Liver (tissue), 7 donors: ENCODE measurements at regions not wholly inside any gene's neighbourhood (a gene's known extent, or its start where the extent isn't known, plus 50 kb on each side); places are given as distances from the start of the nearest gene placed in this dataset.
"Not testable (repeated sequence)": the region's sequence is repeated elsewhere in the genome, so short reads cannot be mapped to it uniquely, and the experiment has no call there.

ENCODE experiments used
- DNase-seq: peaks from one replicate; pipeline ENCODE4 v3.0.0-alpha.2; 2017; ENCODE audit warnings: low spot score
- H3K27ac ChIP-seq, 2 donors: one replicate each; pipeline ENCODE4 v1.7.0; 2013; ENCODE audit warnings: inconsistent platforms in 2 of 2, low read length in 2 of 2, control low read depth in 1 of 2, low read depth in 1 of 2, mild to moderate bottlenecking in 1 of 2
- H3K27me3 ChIP-seq, 4 donors: one replicate each; pipeline versions ENCODE4 v1.6.1 to v1.7.0; 2013; ENCODE audit warnings: low read length in 3 of 4, inconsistent platforms in 1 of 4, mild to moderate bottlenecking in 1 of 4, moderate library complexity in 1 of 4; ENCODE audit not compliant: control insufficient read depth in 4 of 4, insufficient read depth in 4 of 4
- H3K36me3 ChIP-seq, 4 donors: one replicate each; pipeline versions ENCODE4 v1.6.1 to v1.7.0; 2013; ENCODE audit warnings: low read length in 3 of 4, mild to moderate bottlenecking in 3 of 4, low read depth in 1 of 4, moderate library complexity in 1 of 4; ENCODE audit not compliant: control insufficient read depth in 4 of 4, insufficient read depth in 3 of 4
- H3K4me1 ChIP-seq, 4 donors: one replicate each; pipeline versions ENCODE4 v1.6.1 to v1.7.0; 2013; ENCODE audit warnings: low read length in 3 of 4, mild to moderate bottlenecking in 3 of 4, moderate library complexity in 1 of 4; ENCODE audit not compliant: control insufficient read depth in 4 of 4, insufficient read depth in 4 of 4
- H3K4me3 ChIP-seq, 3 donors: one replicate each; pipeline versions ENCODE4 v1.6.1 to v1.7.0; 2013; ENCODE audit warnings: low read length in 3 of 3, control low read depth in 1 of 3, low read depth in 1 of 3, mild to moderate bottlenecking in 1 of 3
- H3K9ac ChIP-seq, 2 donors: one replicate each; pipeline ENCODE4 v1.7.0; 2013; ENCODE audit warnings: low read length in 2 of 2, mild to moderate bottlenecking in 2 of 2, moderate library complexity in 2 of 2, control low read depth in 1 of 2, low read depth in 1 of 2
- H3K9me3 ChIP-seq, 4 donors: one replicate each; pipeline versions ENCODE4 v1.6.1 to v1.7.0; 2013; ENCODE audit warnings: low read length in 3 of 4; ENCODE audit not compliant: control insufficient read depth in 4 of 4
- FOXA1 ChIP-seq: IDR thresholded peaks from 2 replicates; pipeline ENCODE4 v1.6.1; 2016; ENCODE audit warnings: antibody characterized with exemption
- FOXA2 ChIP-seq: IDR thresholded peaks from 2 replicates; pipeline ENCODE4 v1.6.1; 2016; ENCODE audit warnings: antibody characterized with exemption
- GABPA ChIP-seq, 2 donors: IDR thresholded peaks in 1 of 2; conservative IDR thresholded peaks in 1 of 2; 2 replicates each; pipeline ENCODE4 v1.6.1; 2016; ENCODE audit warnings: antibody characterized with exemption in 2 of 2, mild to moderate bottlenecking in 1 of 2, moderate library complexity in 1 of 2
- JUND ChIP-seq, 2 donors: IDR thresholded peaks; 2 replicates each; pipeline ENCODE4 v1.6.1; 2016; ENCODE audit warnings: antibody characterized with exemption in 2 of 2
- NR2F2 ChIP-seq: IDR thresholded peaks from 2 replicates; pipeline ENCODE4 v1.6.1; 2016; ENCODE audit warnings: antibody characterized with exemption
- RAD21 ChIP-seq, 2 donors: IDR thresholded peaks; 2 replicates each; pipeline ENCODE4 v1.6.1; 2016; ENCODE audit warnings: antibody characterized with exemption in 2 of 2, mild to moderate bottlenecking in 2 of 2
- RXRA ChIP-seq, 2 donors: IDR thresholded peaks; 2 replicates each; pipeline ENCODE4 v1.6.1; 2017 to 2018; ENCODE audit warnings: antibody characterized with exemption in 2 of 2, mild to moderate bottlenecking in 1 of 2
- TAF1 ChIP-seq: conservative IDR thresholded peaks from 2 replicates; pipeline ENCODE4 v1.6.1; 2016; ENCODE audit warnings: antibody characterized with exemption, mild to moderate bottlenecking
- WGBS: extraction: QIAGEN DNeasy Blood & Tissue Kit; methylation state at CpG from one replicate; pipeline ENCODE4 v1.1.7; 2013; 5-methylcytosine and 5-hydroxymethylcytosine counted together
- TF ChIP-seq, protein P1 (sequence below): IDR thresholded peaks from 2 replicates; pipeline ENCODE4 v1.6.1; 2016; ENCODE audit warnings: antibody characterized with exemption
- TF ChIP-seq, protein P2 (sequence below): IDR thresholded peaks from 2 replicates; pipeline ENCODE4 v1.6.1; 2016; ENCODE audit warnings: antibody characterized with exemption
- donor health status: healthy.
- donor health status: healthy.
- donor health status: healthy.
- donor health status: healthy.

DNA sequence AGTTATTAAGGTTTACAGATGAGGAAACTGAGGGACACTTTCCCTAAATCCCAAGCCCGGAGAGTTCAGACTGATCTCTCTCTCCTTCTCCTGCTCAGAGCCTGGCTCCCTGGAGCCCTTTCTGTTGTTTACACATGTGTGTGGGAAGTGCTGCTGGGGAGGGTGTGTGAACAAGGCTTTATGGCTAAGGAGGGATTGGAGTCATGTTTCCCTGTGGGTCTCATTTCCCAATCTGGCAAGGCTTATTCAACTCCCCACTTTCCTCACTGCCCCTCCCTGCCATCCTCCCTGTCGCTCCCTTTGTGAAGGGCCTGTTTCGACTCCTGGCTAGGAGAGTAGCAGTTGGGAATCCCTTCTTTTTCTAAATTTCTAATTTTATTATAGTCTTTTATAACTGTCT lies 57.3 kb upstream of the PAX8 start:
- H3K27ac ChIP-seq: not testable (repeated sequence)

DNA sequence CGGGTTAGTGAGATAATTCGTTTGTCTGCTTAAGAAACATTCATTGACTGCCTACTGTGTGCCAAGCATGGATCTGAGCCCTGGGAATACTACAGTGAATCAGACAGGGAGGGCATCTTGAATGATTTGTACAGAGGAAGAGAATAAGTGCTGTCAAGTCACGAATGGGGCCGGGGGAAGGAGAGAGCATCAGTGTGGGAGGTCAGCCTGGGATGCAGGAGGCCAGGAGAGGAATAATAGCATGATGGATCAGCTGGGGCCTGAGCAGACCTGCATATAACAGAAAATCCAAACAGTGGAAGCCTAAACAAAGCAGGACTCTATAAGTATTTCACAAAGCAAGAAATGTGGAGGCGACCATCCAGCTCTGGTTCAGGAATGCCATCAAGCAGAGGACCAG lies 55.4 kb upstream of the PAX8 start:
- H3K27me3 ChIP-seq: no peaks in the 10 kb centered on the region
- H3K27ac ChIP-seq: no peak overlapping the region
- TF ChIP-seq NR2F2 (no peak), JUND (IDR thresholded peaks at IDR 0.05) (no peak), FOXA1 (no peak), GABPA (IDR thresholded peaks at IDR 0.05 in 1 of 2, conservative IDR thresholded peaks at IDR 0.05 in 1 of 2) (no peak), TAF1 (no peak), RAD21 (IDR thresholded peaks at IDR 0.05) (no peak)
- TF ChIP-seq, protein P1, sequence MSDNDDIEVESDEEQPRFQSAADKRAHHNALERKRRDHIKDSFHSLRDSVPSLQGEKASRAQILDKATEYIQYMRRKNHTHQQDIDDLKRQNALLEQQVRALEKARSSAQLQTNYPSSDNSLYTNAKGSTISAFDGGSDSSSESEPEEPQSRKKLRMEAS: no peak
- TF ChIP-seq, protein P2, sequence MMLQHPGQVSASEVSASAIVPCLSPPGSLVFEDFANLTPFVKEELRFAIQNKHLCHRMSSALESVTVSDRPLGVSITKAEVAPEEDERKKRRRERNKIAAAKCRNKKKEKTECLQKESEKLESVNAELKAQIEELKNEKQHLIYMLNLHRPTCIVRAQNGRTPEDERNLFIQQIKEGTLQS: no peak
- no peaks in the 10 kb centered on the region for H3K36me3 ChIP-seq
- H3K9me3 ChIP-seq: no peaks in the 10 kb centered on the region
- 83% methylated on average over 5 of the region's 5 CpGs for WGBS
- H3K9ac ChIP-seq: no peak overlapping the region
- peaks cover 2 to 13% (median 8%) of the 10 kb centered on the region in 4 donors for H3K4me1 ChIP-seq
- no peak overlapping the region for H3K4me3 ChIP-seq
- no peak for DNase-seq

More for the DNA sequence above, 57.3 kb upstream of the PAX8 start:
- not testable (repeated sequence) for H3K36me3 ChIP-seq, H3K27me3 ChIP-seq, H3K9ac ChIP-seq, DNase-seq, H3K4me3 ChIP-seq, H3K9me3 ChIP-seq
- WGBS: 77% methylated on average over 3 of the region's 3 CpGs
- peak; percentile 52 for TF ChIP-seq FOXA2
- peaks cover 2 to 12% (median 7%) of the 10 kb centered on the region in 4 donors for H3K4me1 ChIP-seq

DNA sequence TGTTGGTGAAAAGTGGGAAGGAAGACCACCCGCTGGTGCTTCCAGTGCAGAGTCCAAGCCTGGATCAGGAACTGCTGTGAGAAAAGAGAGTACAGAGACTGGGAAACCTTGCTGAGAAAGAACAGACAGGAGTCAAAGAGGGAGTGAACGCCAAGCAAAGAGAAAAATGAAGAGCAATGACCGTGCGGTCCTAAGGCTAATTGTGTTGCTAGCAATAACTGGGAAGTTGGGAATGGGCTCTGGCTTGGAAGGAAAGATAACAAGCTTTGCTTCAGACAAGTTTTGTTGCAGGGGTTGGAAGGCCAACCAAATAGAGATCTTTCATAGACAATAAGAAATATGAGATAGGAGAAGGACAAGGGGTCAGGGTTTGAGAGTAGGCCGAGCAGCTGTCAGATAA lies 55.0 kb upstream of the PAX8 start:
- H3K4me1 ChIP-seq: peaks cover 2 to 17% (median 9%) of the 10 kb centered on the region in 4 donors
- H3K4me3 ChIP-seq, DNase-seq, H3K36me3 ChIP-seq, H3K9ac ChIP-seq, H3K9me3 ChIP-seq, H3K27ac ChIP-seq, H3K27me3 ChIP-seq: not testable (repeated sequence)
- WGBS: 72% methylated on average over 5 of the region's 5 CpGs
- TF ChIP-seq RXRA (IDR thresholded peaks at IDR 0.05): peak; percentile 67 to 73

DNA sequence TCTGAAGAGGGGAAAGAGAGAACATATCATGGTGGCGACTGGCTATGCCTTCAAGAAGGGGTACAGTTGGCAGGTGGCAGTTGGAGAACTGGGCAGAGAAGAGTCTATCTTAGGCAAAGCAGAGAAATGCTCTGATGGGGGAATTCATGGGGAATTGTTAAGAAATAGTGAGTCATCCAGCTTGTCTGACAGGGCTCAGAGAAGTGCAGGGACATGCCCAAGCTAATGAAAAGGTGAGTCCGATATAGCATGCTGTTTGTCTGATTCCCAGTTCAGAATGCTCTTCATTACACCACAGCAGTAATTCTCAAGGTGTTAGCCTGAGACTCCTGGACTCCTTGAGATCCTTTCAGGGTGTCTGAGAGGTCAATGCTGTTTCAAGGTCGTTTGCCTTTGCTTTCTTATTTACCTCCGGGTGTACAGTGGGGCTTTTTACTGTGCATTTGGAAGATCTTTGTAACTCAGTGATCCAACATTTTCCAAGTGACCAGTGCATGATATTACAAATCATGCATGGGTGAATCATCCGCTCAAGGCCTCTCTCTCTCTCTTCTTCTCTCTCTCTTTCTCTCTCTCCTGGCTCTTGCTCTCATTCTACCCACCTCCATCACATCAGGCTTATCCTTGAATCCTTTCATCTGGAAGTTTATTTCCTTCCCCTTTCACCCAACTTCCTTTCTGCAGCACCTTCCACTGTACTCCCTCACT lies 51.5 kb upstream of the PAX8 start:
- not testable (repeated sequence) for H3K9ac ChIP-seq, H3K4me3 ChIP-seq, DNase-seq, H3K27me3 ChIP-seq, H3K27ac ChIP-seq, H3K36me3 ChIP-seq, H3K9me3 ChIP-seq
- 83% methylated on average over 5 of the region's 5 CpGs for whole genome bisulfite sequencing
- H3K4me1 ChIP-seq: peaks cover 4 to 15% (median 10%) of the 10 kb centered on the region in 4 donors

DNA sequence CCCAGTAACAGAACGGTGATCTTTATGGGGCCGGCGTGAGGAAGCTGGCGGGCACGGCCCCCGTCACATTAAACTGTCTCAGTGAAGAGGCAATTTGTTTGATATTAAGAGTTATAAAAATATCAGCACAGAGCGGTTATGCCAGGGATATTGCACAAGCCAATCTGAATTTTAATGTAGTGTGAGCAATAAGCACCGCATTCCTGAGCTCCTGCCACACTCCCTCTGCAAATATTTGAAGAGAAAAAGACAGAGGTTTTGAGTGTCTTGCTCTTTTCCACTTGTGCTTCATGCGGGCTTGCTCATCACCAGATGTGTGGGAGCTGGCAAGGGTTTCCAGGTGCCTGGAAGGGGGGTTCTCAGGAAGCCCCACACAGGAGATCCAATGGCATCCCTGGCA lies 50.3 kb upstream of the PAX8 start:
- not testable (repeated sequence) for H3K4me3 ChIP-seq, DNase-seq, H3K9me3 ChIP-seq, H3K9ac ChIP-seq, H3K27ac ChIP-seq, H3K27me3 ChIP-seq, H3K36me3 ChIP-seq
- H3K4me1 ChIP-seq: peaks cover 4 to 24% (median 16%) of the 10 kb centered on the region in 4 donors
- 76% methylated on average over 9 of the region's 9 CpGs for WGBS

DNA sequence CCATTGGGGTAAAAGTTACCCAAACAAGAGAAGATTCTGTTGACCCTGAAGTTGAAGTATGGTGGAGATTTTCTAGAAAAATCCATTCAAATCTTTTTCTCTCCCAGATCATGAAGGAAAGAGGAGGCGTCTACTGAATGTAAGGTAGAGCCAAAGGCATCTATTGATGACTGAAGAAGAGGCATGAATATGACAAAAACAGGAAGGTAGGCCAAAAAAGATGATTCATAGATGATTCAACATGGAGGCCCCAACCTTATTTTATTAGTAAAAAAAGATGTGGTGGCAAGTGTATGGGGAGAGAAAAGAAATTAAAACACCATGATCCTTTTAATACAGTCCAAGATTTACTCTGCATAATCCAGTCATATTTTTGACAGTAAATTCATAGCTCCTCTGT lies 49.9 kb upstream of the PAX8 start:
- H3K36me3 ChIP-seq, H3K27me3 ChIP-seq, H3K4me3 ChIP-seq, DNase-seq, H3K9me3 ChIP-seq, H3K9ac ChIP-seq, H3K27ac ChIP-seq: not testable (repeated sequence)
- WGBS: 95% methylated on average over 1 of the region's 1 CpG
- peaks cover 4 to 25% (median 16%) of the 10 kb centered on the region in 4 donors for H3K4me1 ChIP-seq
